Uterus (tissue), 2 donors: ENCODE measurements at regions not wholly inside any gene's neighbourhood (a gene's known extent, or its start where the extent isn't known, plus 50 kb on each side); places are given as distances from the start of the nearest gene placed in this dataset.

ENCODE experiments used
- POLR2A ChIP-seq, 2 donors: fragments of 450-650 bp; IDR thresholded peaks; one replicate each; pipeline ENCODE4 v1.6.1; 2016; ENCODE audit warnings: antibody characterized with exemption in 2 of 2, mild to moderate bottlenecking in 1 of 2, moderate library complexity in 1 of 2
- TF ChIP-seq, protein P1 (sequence below), 4 experiments: fragments of 200-600 bp in 2 of 4; fragments of 450-650 bp in 2 of 4; sonication (generic) in 2 of 4; IDR thresholded peaks; one replicate each; pipeline ENCODE4 v1.5.1; 2016 to 2019; ENCODE audit warnings: antibody characterized with exemption in 4 of 4, mild to moderate bottlenecking in 2 of 4, moderate library complexity in 1 of 4

DNA sequence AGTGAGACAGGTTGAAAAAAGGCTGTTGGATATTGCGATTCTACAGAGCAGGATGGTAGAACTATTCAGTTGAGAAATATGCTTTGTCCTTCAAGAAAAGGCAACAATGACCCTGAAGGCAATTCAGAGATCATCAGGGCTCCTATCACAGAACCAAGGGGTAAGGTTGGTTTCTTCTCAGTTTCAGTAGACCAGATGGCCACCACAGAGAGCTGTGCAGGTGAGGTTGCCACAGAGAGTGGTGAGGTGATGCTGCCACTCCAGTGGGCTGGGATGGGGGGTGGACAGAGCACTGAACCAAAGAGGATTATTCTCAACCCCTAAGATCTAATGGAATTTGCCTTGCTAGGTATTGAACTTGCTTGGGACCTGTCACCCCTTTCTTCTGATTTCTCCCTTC is 64.6 kb upstream of the ZBTB7C start:
- TF ChIP-seq, protein P1, sequence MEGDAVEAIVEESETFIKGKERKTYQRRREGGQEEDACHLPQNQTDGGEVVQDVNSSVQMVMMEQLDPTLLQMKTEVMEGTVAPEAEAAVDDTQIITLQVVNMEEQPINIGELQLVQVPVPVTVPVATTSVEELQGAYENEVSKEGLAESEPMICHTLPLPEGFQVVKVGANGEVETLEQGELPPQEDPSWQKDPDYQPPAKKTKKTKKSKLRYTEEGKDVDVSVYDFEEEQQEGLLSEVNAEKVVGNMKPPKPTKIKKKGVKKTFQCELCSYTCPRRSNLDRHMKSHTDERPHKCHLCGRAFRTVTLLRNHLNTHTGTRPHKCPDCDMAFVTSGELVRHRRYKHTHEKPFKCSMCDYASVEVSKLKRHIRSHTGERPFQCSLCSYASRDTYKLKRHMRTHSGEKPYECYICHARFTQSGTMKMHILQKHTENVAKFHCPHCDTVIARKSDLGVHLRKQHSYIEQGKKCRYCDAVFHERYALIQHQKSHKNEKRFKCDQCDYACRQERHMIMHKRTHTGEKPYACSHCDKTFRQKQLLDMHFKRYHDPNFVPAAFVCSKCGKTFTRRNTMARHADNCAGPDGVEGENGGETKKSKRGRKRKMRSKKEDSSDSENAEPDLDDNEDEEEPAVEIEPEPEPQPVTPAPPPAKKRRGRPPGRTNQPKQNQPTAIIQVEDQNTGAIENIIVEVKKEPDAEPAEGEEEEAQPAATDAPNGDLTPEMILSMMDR (IDR thresholded peaks at IDR 0.05) = no peak
- no peak for TF ChIP-seq POLR2A (IDR thresholded peaks at IDR 0.05)
